ENCODE measurements at regions not wholly inside any gene's neighbourhood (a gene's known extent, or its start where the extent isn't known, plus 50 kb on each side); places are given as distances from the start of the nearest gene placed in this dataset.

GRCh38 chr10:105406488-105406887, 765.4 kb downstream of the SORCS3 start:
- H3K27ac ChIP-seq (ENCODE audit: low read depth, low read length) = no peak overlapping the region
- H3K9me3 ChIP-seq (ENCODE audit: insufficient read depth, low read length) = no peaks in the 10 kb centered on the region
- no peaks in the 10 kb centered on the region for H3K27me3 ChIP-seq (ENCODE audit: low read length)
- H3K9ac ChIP-seq (ENCODE audit: low read length) = no peak overlapping the region
- no peaks in the 10 kb centered on the region for H3K9me2 ChIP-seq (replicated peaks; ENCODE audit: insufficient read depth, low read length)
- H3K4me2 ChIP-seq (ENCODE audit: low read depth, low read length, poor library complexity, severe bottlenecking) = no peak overlapping the region
- TF ChIP-seq CTCF (IDR thresholded peaks at IDR 0.05; ENCODE audit: insufficient read depth, low read length, poor library complexity, severe bottlenecking) = no peak
- no peak for TF ChIP-seq EZH2phosphoT487 (conservative IDR thresholded peaks at IDR 0.05; ENCODE audit: low read length)
- no peak overlapping the region for H2AFZ ChIP-seq (ENCODE audit: low read depth, low read length, severe bottlenecking)
- H3F3A ChIP-seq (ENCODE audit: insufficient read depth) = no peaks in the 10 kb centered on the region
- no peaks in the 10 kb centered on the region for H4K20me1 ChIP-seq (ENCODE audit: low read depth, low read length)
- H3K79me2 ChIP-seq (ENCODE audit: insufficient read depth, low read length) = no peaks in the 10 kb centered on the region
- H3K36me3 ChIP-seq (ENCODE audit: low read length) = no peaks in the 10 kb centered on the region
- H3K4me3 ChIP-seq (ENCODE audit: insufficient read depth, low read length, poor library complexity, severe bottlenecking) = no peak overlapping the region

GRCh38 chr10:105398202-105398601, 757.1 kb downstream of the SORCS3 start:
- TF ChIP-seq CTCF (IDR thresholded peaks at IDR 0.05; ENCODE audit: insufficient read depth, low read length, poor library complexity, severe bottlenecking) (no peak), EZH2phosphoT487 (conservative IDR thresholded peaks at IDR 0.05; ENCODE audit: low read length) (no peak)
- Histone ChIP-seq H3K9me2 (replicated peaks; ENCODE audit: insufficient read depth, low read length) (no peaks in the 10 kb centered on the region), H3K27me3 (ENCODE audit: low read length) (no peaks in the 10 kb centered on the region), H3K4me3 (ENCODE audit: insufficient read depth, low read length, poor library complexity, severe bottlenecking) (no peak overlapping the region), H3K4me2 (ENCODE audit: low read depth, low read length, poor library complexity, severe bottlenecking) (no peak overlapping the region), H4K20me1 (ENCODE audit: low read depth, low read length) (no peaks in the 10 kb centered on the region), H3F3A (ENCODE audit: insufficient read depth) (no peaks in the 10 kb centered on the region), H2AFZ (ENCODE audit: low read depth, low read length, severe bottlenecking) (no peak overlapping the region), H3K9me3 (ENCODE audit: insufficient read depth, low read length) (no peaks in the 10 kb centered on the region), H3K79me2 (ENCODE audit: insufficient read depth, low read length) (no peaks in the 10 kb centered on the region), H3K27ac (ENCODE audit: low read depth, low read length) (no peak overlapping the region), H3K9ac (ENCODE audit: low read length) (no peak overlapping the region), H3K36me3 (ENCODE audit: low read length) (no peaks in the 10 kb centered on the region)

- Histone ChIP-seq H3K9me2 (replicated peaks; ENCODE audit: insufficient read depth, low read length) (no peaks in the 10 kb centered on the region), H2AFZ (ENCODE audit: low read depth, low read length, severe bottlenecking) (no peak overlapping the region), H3K79me2 (ENCODE audit: insufficient read depth, low read length) (no peaks in the 10 kb centered on the region)
Measured at GRCh38 chr10:105391670-105392351, 750.7 kb downstream of the SORCS3 start.

More at GRCh38 chr10:105391670-105392351, 750.7 kb downstream of the SORCS3 start:
- Histone ChIP-seq H3K27me3 (ENCODE audit: low read length) (no peaks in the 10 kb centered on the region), H3K27ac (ENCODE audit: low read depth, low read length) (no peak overlapping the region), H3K9ac (ENCODE audit: low read length) (no peak overlapping the region), H4K20me1 (ENCODE audit: low read depth, low read length) (no peaks in the 10 kb centered on the region), H3K36me3 (ENCODE audit: low read length) (no peaks in the 10 kb centered on the region), H3K4me2 (ENCODE audit: low read depth, low read length, poor library complexity, severe bottlenecking) (no peak overlapping the region), H3F3A (ENCODE audit: insufficient read depth) (no peaks in the 10 kb centered on the region), H3K4me3 (ENCODE audit: insufficient read depth, low read length, poor library complexity, severe bottlenecking) (no peak overlapping the region), H3K9me3 (ENCODE audit: insufficient read depth, low read length) (no peaks in the 10 kb centered on the region)
- TF ChIP-seq CTCF (IDR thresholded peaks at IDR 0.05; ENCODE audit: insufficient read depth, low read length, poor library complexity, severe bottlenecking) = no peak
- TF ChIP-seq EZH2phosphoT487 (conservative IDR thresholded peaks at IDR 0.05; ENCODE audit: low read length) = no peak
